Endothelial cell of umbilical vein (primary cell): ENCODE measurements at regions not wholly inside any gene's neighbourhood (a gene's known extent, or its start where the extent isn't known, plus 50 kb on each side); places are given as distances from the start of the nearest gene placed in this dataset.

Experiments
- BruUV-seq: library from RNA; stranded (reverse); fragments of 400-500 nt; replicated peaks from 2 replicates; lab custom pipeline; 2021; lab: Mats Ljungman, UMichigan
- CTCF ChIA-PET: fragments of 300-600, 350-600 bp; sonication (Branson Sonifier 250); formaldehyde crosslinking; loops from one replicate; lab custom pipeline; 2021; ENCODE audit warnings: antibody characterized with exemption, inconsistent platforms; lab: Charles Lee
- POLR2A ChIA-PET: fragments of 300-600, 350-600 bp; sonication (Branson Sonifier 250); formaldehyde crosslinking; loops from one replicate; lab custom pipeline; 2021; ENCODE audit warnings: antibody characterized with exemption, inconsistent platforms; lab: Charles Lee
- DNase-seq: peaks from one replicate; pipeline ENCODE4 v3.0.0-alpha.2; 2011; ENCODE audit warnings: low read depth, low spot score
- FAIRE-seq: peaks from 2 replicates; lab custom pipeline; 2011; peaks lifted over from hg19 to GRCh38; lab: Jason Lieb, UNC
- H2AFZ ChIP-seq: 2 replicates; pipeline ENCODE4 v1.6.0; 2012; ENCODE audit warnings: low read depth, low read length, control low read depth, inconsistent platforms
- H3K27ac ChIP-seq: 2 replicates; pipeline ENCODE4 v1.5.1; 2011; ENCODE audit warnings: low read depth, mild to moderate bottlenecking, control low read depth, low read length, moderate library complexity; ENCODE audit not compliant: insufficient read depth
- H3K27me3 ChIP-seq, 2 experiments: 2 replicates each; pipeline versions ENCODE4 v1.6.0 to v1.6.1; 2011; ENCODE audit warnings: low read length in 2 of 2, mixed read lengths in 1 of 2; ENCODE audit not compliant: control insufficient read depth in 2 of 2, insufficient read depth in 2 of 2
- H3K36me3 ChIP-seq, 2 experiments: 2 replicates in 1 of 2; 3 replicates in 1 of 2; pipeline ENCODE4 v1.5.1; 2011; ENCODE audit warnings: low read length in 2 of 2, mild to moderate bottlenecking in 1 of 2, moderate library complexity in 1 of 2; ENCODE audit not compliant: control insufficient read depth in 2 of 2, insufficient read depth in 2 of 2; ENCODE audit errors: extremely low read depth in 1 of 2
- H3K4me1 ChIP-seq: 3 replicates; pipeline ENCODE4 v1.5.1; 2011; ENCODE audit warnings: mild to moderate bottlenecking, low read length; ENCODE audit not compliant: control insufficient read depth, insufficient read depth; ENCODE audit errors: extremely low read depth
- H3K4me2 ChIP-seq: 2 replicates; pipeline ENCODE4 v1.6.1; 2011; ENCODE audit warnings: low read length, control low read depth, mixed read lengths; ENCODE audit not compliant: insufficient read depth
- H3K4me3 ChIP-seq, 3 experiments: fragments of 200-600 bp in 1 of 3; sonication (generic), shearing (Covaris generic) in 1 of 3; replicated peaks in 1 of 3; 2 replicates each; pipeline ENCODE4 v1.5.1; 2011 to 2016; ENCODE audit warnings: control low read depth in 3 of 3, low read length in 3 of 3, mild to moderate bottlenecking in 2 of 3, inconsistent platforms in 1 of 3, low read depth in 1 of 3, moderate library complexity in 1 of 3; ENCODE audit not compliant: insufficient read depth in 1 of 3
- H3K79me2 ChIP-seq: 2 replicates; pipeline ENCODE4 v1.6.0; 2012; ENCODE audit warnings: low read length, inconsistent platforms; ENCODE audit not compliant: control insufficient read depth, insufficient read depth
- H3K9ac ChIP-seq: replicated peaks from 2 replicates; pipeline ENCODE3; 2011; ENCODE audit warnings: low read length, control low read depth; ENCODE audit not compliant: insufficient read depth; ENCODE audit errors: extremely low read depth
- H3K9me1 ChIP-seq: replicated peaks from 3 replicates; pipeline ENCODE4 v1.6.0; 2011; ENCODE audit warnings: mild to moderate bottlenecking, low read length; ENCODE audit not compliant: control insufficient read depth, insufficient read depth; ENCODE audit errors: extremely low read depth
- H3K9me3 ChIP-seq: replicated peaks from 2 replicates; pipeline ENCODE4 v1.5.1; 2012; ENCODE audit warnings: low read length, inconsistent platforms; ENCODE audit not compliant: control insufficient read depth, insufficient read depth
- H4K20me1 ChIP-seq: replicated peaks from 2 replicates; pipeline ENCODE3; 2011; ENCODE audit warnings: mild to moderate bottlenecking, low read length; ENCODE audit not compliant: control insufficient read depth, insufficient read depth; ENCODE audit errors: extremely low read depth
- EZH2 ChIP-seq: IDR thresholded peaks from 2 replicates; pipeline ENCODE4 v1.6.1; 2012; ENCODE audit warnings: borderline replicate concordance, low read depth, mild to moderate bottlenecking, moderate library complexity, low read length, inconsistent platforms; ENCODE audit not compliant: severe bottlenecking
- FOS ChIP-seq: IDR thresholded peaks from 2 replicates; pipeline ENCODE4 v1.6.1; 2011; ENCODE audit warnings: mild to moderate bottlenecking, low read length, moderate library complexity, borderline replicate concordance; ENCODE audit not compliant: insufficient read depth
- GATA2 ChIP-seq: IDR thresholded peaks from 2 replicates; pipeline ENCODE4 v1.7.0; 2011; ENCODE audit warnings: low read depth, mild to moderate bottlenecking, moderate library complexity, mixed read lengths, low read length; ENCODE audit not compliant: insufficient read length, insufficient read depth
- JUN ChIP-seq: IDR thresholded peaks from 2 replicates; pipeline ENCODE4 v1.6.1; 2011; ENCODE audit warnings: borderline replicate concordance, low read depth; ENCODE audit not compliant: insufficient read length, insufficient read depth
- MAX ChIP-seq: IDR thresholded peaks from 2 replicates; pipeline ENCODE4 v1.6.1; 2011; ENCODE audit not compliant: insufficient read depth, insufficient read length
- MYC ChIP-seq: IDR thresholded peaks from one replicate; pipeline ENCODE4 v1.6.1; 2011; ENCODE audit warnings: mild to moderate bottlenecking, low read depth, low read length
- POLR2A ChIP-seq: IDR thresholded peaks from 2 replicates; pipeline ENCODE4 v1.6.1; 2012; ENCODE audit warnings: low read depth, mild to moderate bottlenecking, control low read depth, low read length
- POLR2AphosphoS5 ChIP-seq: IDR thresholded peaks from 2 replicates; pipeline ENCODE4 v1.6.1; 2012; ENCODE audit warnings: low read depth, mild to moderate bottlenecking, control low read depth, low read length, moderate library complexity; ENCODE audit not compliant: insufficient read depth
- dilution Hi-C: fragments of 300-500 bp; cut with MboI; formaldehyde crosslinking; loops from one replicate; pipeline ENCODE4 v1.15.0; 2019; ENCODE audit warnings: low sequenced_read_pairs; ENCODE audit not compliant: extremely low pct_ligation_motif_present
- intact Hi-C: fragments of 100-400 bp; cut with micrococcal nuclease; formaldehyde crosslinking; loops from one replicate; pipeline ENCODE4 v1.10.0; 2022
- TF ChIP-seq, protein P1 (sequence below), 2 donors: IDR thresholded peaks; 1 replicate in 1 of 2; 2 replicates in 1 of 2; pipeline ENCODE4 v1.5.1; 2011; ENCODE audit warnings: low read length in 2 of 2, mild to moderate bottlenecking in 2 of 2, moderate library complexity in 2 of 2, control low read depth in 1 of 2, inconsistent platforms in 1 of 2, low read depth in 1 of 2; ENCODE audit not compliant: insufficient read depth in 1 of 2; ENCODE audit errors: extremely low read depth in 1 of 2

GRCh38 chr1:82515650-82516049, 714.9 kb downstream of the ADGRL2 start:
- FAIRE-seq (no peak), DNase-seq (no peak)
- no peak overlapping the region for H3K27ac ChIP-seq
- no peaks in the 10 kb centered on the region for H3K27me3 ChIP-seq
- no peaks in the 10 kb centered on the region for H3K79me2 ChIP-seq
- dilution Hi-C loops (no loop called here), intact Hi-C loops (no loop called here)
- no peaks in the 10 kb centered on the region for H3K36me3 ChIP-seq
- POLR2A ChIA-PET: no interaction called here
- H2AFZ ChIP-seq: no peak overlapping the region
- no peaks in the 10 kb centered on the region for H3K9me3 ChIP-seq
- TF ChIP-seq FOS (no peak), MYC (no peak), EZH2 (no peak), JUN (no peak), MAX (no peak), POLR2A (no peak), GATA2 (no peak), POLR2AphosphoS5 (no peak)
- TF ChIP-seq, protein P1, sequence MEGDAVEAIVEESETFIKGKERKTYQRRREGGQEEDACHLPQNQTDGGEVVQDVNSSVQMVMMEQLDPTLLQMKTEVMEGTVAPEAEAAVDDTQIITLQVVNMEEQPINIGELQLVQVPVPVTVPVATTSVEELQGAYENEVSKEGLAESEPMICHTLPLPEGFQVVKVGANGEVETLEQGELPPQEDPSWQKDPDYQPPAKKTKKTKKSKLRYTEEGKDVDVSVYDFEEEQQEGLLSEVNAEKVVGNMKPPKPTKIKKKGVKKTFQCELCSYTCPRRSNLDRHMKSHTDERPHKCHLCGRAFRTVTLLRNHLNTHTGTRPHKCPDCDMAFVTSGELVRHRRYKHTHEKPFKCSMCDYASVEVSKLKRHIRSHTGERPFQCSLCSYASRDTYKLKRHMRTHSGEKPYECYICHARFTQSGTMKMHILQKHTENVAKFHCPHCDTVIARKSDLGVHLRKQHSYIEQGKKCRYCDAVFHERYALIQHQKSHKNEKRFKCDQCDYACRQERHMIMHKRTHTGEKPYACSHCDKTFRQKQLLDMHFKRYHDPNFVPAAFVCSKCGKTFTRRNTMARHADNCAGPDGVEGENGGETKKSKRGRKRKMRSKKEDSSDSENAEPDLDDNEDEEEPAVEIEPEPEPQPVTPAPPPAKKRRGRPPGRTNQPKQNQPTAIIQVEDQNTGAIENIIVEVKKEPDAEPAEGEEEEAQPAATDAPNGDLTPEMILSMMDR (IDR thresholded peaks at IDR 0.05; ENCODE audit: extremely low read depth in 1 of 2, insufficient read depth in 1 of 2, low read depth in 1 of 2, low read length in 2 of 2): no peak
- H3K4me1 ChIP-seq: no peaks in the 10 kb centered on the region
- H3K9me1 ChIP-seq: no peaks in the 10 kb centered on the region
- no peaks in the 10 kb centered on the region for H4K20me1 ChIP-seq
- no peak overlapping the region for H3K4me2 ChIP-seq
- H3K4me3 ChIP-seq: no peak overlapping the region
- BruUV-seq: no TSS peak
- CTCF ChIA-PET: no interaction called here
- no peak overlapping the region for H3K9ac ChIP-seq
